RWPE1 (cell line): ENCODE measurements at regions not wholly inside any gene's neighbourhood (a gene's known extent, or its start where the extent isn't known, plus 50 kb on each side); places are given as distances from the start of the nearest gene placed in this dataset.

Experiments used
- CTCF ChIA-PET: fragments of 350-600 bp; sonication (Branson Sonifier 250); formaldehyde crosslinking; extraction: SDS; loops from one replicate; lab custom pipeline; 2021; lab: Yijun Ruan, JAX
- POLR2A ChIA-PET: fragments of 400-600 bp; formaldehyde crosslinking; extraction: SDS; loops from one replicate; lab custom pipeline; 2020; ENCODE audit warnings: antibody characterized with exemption; ENCODE audit not compliant: low non-redundant PET; lab: Yijun Ruan, JAX
- DNase-seq: peaks from one replicate; pipeline ENCODE4 v3.0.0; 2012; ENCODE audit warnings: low spot score
- H3K27ac ChIP-seq: fragments of 450-650 bp; 2 replicates; pipeline ENCODE4 v1.5.1; 2017
- CTCF ChIP-seq: fragments of 450-650 bp; conservative IDR thresholded peaks from 2 replicates; pipeline ENCODE4 v1.5.1; 2017; ENCODE audit warnings: low read depth, mild to moderate bottlenecking

GRCh38 chr15:98154863-98155262 is 194.4 kb downstream of the ARRDC4 start:
- H3K27ac ChIP-seq, result peak overlapping the region; percentile 70
- TF ChIP-seq CTCF, result no peak
- CTCF ChIA-PET, result interaction anchor here (0.6 to 0.7 kb wide), 2 partner anchors 400 to 1123 kb away, joined by 3 to 4 read pairs; no protein-coding TSS in a partner anchor
- POLR2A ChIA-PET, result no interaction called here
- DNase-seq, result peak; percentile 97

- POLR2A ChIA-PET, result no interaction called here
- TF ChIP-seq CTCF, result no peak
- CTCF ChIA-PET, result interaction anchor here (0.5 to 0.7 kb wide), 3 partner anchors 252 to 1318 kb away, joined by 3 to 4 read pairs (median 3); no protein-coding TSS in a partner anchor
- peak overlapping the region; percentile 70; the same call in 1 of the 2 replicates for H3K27ac ChIP-seq
- peak; percentile 55 for DNase-seq
These were observed 194.9 kb downstream of the ARRDC4 start for GRCh38 chr15:98155356-98155755.

GRCh38 chr15:98160236-98160635 is 199.7 kb downstream of the ARRDC4 start:
- CTCF ChIA-PET, result interaction anchor here (0.6 kb wide), 1 partner anchor 18 kb away, joined by 3 read pairs; no protein-coding TSS in a partner anchor
- POLR2A ChIA-PET, result no interaction called here
- DNase-seq, result no peak
- no peak for TF ChIP-seq CTCF
- H3K27ac ChIP-seq, result no peak overlapping the region

GRCh38 chr15:98163319-98164045 is 203.0 kb downstream of the ARRDC4 start:
- POLR2A ChIA-PET, result no interaction called here
- peak overlapping the region; percentile 1; the same call in 1 of the 2 replicates for H3K27ac ChIP-seq
- CTCF ChIA-PET, result no interaction called here
- TF ChIP-seq CTCF, result no peak
- no peak for DNase-seq

GRCh38 chr15:98164571-98164970 is 204.1 kb downstream of the ARRDC4 start:
- ChIA-PET POLR2A (no interaction called here), CTCF (no interaction called here)
- peak; percentile 30 for DNase-seq
- peak overlapping the region; percentile 81 for H3K27ac ChIP-seq
- TF ChIP-seq CTCF, result no peak

GRCh38 chr15:98164986-98165385 is 204.5 kb downstream of the ARRDC4 start:
- DNase-seq, result no peak
- POLR2A ChIA-PET, result no interaction called here
- H3K27ac ChIP-seq, result peak overlapping the region; percentile 81
- CTCF ChIA-PET, result no interaction called here
- no peak for TF ChIP-seq CTCF
